Fibroblast of skin of right quadriceps (primary cell): ENCODE measurements at regions not wholly inside any gene's neighbourhood (a gene's known extent, or its start where the extent isn't known, plus 50 kb on each side); places are given as distances from the start of the nearest gene placed in this dataset.
"Not testable (repeated sequence)": the region's sequence is repeated elsewhere in the genome, so short reads cannot be mapped to it uniquely, and the experiment has no call there.

Experiments used
- DNase-seq: peaks from one replicate; pipeline ENCODE4 v3.0.0-alpha.2; 2013

GRCh38 chr1:227508431-227508830 is 54.9 kb upstream of the ZNF678 start:
- DNase-seq, result no peak

GRCh38 chr1:227506490-227507393 is 56.6 kb upstream of the ZNF678 start:
- DNase-seq, result not testable (repeated sequence)

GRCh38 chr1:227496045-227496444 is 67.3 kb upstream of the ZNF678 start:
- DNase-seq, result not testable (repeated sequence)

- not testable (repeated sequence) for DNase-seq
Observed at GRCh38 chr1:227493863-227494551, 69.3 kb upstream of the ZNF678 start.

GRCh38 chr1:227490478-227490877 is 72.9 kb upstream of the ZNF678 start:
- no peak for DNase-seq

- no peak for DNase-seq
Observed at GRCh38 chr1:227490001-227490400, 73.4 kb upstream of the ZNF678 start.

- DNase-seq, result no peak
Observed at GRCh38 chr1:227489572-227489971, 73.8 kb upstream of the ZNF678 start.

- DNase-seq, result no peak
Observed at GRCh38 chr1:227487606-227488005, 75.8 kb upstream of the ZNF678 start.

- no peak for DNase-seq
Observed at GRCh38 chr1:227486559-227486958, 76.8 kb upstream of the ZNF678 start.

- DNase-seq, result no peak
Observed at GRCh38 chr1:227482023-227482299, 81.4 kb upstream of the ZNF678 start.

GRCh38 chr1:227474072-227474471 is 89.3 kb upstream of the ZNF678 start:
- not testable (repeated sequence) for DNase-seq

- no peak for DNase-seq
Observed at GRCh38 chr1:227472772-227473171, 90.6 kb upstream of the ZNF678 start.

- no peak for DNase-seq
Observed at GRCh38 chr1:227470688-227471087, 92.7 kb upstream of the ZNF678 start.

GRCh38 chr1:227469708-227470107 is 93.6 kb upstream of the ZNF678 start:
- no peak for DNase-seq

- DNase-seq, result no peak
Observed at GRCh38 chr1:227466039-227466645, 97.2 kb upstream of the ZNF678 start.

GRCh38 chr1:227465256-227465655 is 98.1 kb upstream of the ZNF678 start:
- no peak for DNase-seq

- DNase-seq, result no peak
Observed at GRCh38 chr1:227459977-227460376, 103.4 kb upstream of the ZNF678 start.

GRCh38 chr1:227459326-227459841 is 104.0 kb upstream of the ZNF678 start:
- DNase-seq, result peak; percentile 10

GRCh38 chr1:227454686-227455085 is 108.7 kb upstream of the ZNF678 start:
- no peak for DNase-seq

GRCh38 chr1:227453631-227454355 is 109.6 kb upstream of the ZNF678 start:
- DNase-seq, result no peak

GRCh38 chr1:227451954-227452353 is 111.4 kb upstream of the ZNF678 start:
- no peak for DNase-seq

GRCh38 chr1:227451057-227451456 is 112.3 kb upstream of the ZNF678 start:
- DNase-seq, result no peak

- no peak for DNase-seq
Observed at GRCh38 chr1:227450489-227450888, 112.9 kb upstream of the ZNF678 start.
